ENCODE measurements at regions not wholly inside any gene's neighbourhood (a gene's known extent, or its start where the extent isn't known, plus 50 kb on each side); places are given as distances from the start of the nearest gene placed in this dataset.
"Not testable (repeated sequence)": the region's sequence is repeated elsewhere in the genome, so short reads cannot be mapped to it uniquely, and the experiment has no call there.

DNA sequence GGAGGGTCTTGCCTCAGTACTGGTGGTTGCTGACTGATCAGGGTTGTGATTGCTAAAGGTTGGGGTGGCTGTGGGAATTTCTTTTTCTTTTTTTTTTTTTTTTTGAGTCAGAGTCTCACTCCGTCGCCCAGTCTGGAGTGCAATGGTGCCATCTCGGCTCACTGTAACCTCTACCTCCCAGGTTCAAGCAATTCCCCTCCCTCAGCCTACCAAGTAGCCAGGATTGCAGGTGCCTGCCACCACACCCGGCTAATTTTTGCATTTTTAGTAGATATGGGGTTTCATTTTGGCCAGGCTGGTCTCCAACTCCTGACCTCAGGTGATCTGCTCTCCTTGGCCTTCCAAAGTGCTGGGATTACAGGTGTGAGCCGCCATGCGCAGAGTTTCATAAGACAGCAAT lies 632.9 kb upstream of the TPTE start:
- TF ChIP-seq, protein P1, sequence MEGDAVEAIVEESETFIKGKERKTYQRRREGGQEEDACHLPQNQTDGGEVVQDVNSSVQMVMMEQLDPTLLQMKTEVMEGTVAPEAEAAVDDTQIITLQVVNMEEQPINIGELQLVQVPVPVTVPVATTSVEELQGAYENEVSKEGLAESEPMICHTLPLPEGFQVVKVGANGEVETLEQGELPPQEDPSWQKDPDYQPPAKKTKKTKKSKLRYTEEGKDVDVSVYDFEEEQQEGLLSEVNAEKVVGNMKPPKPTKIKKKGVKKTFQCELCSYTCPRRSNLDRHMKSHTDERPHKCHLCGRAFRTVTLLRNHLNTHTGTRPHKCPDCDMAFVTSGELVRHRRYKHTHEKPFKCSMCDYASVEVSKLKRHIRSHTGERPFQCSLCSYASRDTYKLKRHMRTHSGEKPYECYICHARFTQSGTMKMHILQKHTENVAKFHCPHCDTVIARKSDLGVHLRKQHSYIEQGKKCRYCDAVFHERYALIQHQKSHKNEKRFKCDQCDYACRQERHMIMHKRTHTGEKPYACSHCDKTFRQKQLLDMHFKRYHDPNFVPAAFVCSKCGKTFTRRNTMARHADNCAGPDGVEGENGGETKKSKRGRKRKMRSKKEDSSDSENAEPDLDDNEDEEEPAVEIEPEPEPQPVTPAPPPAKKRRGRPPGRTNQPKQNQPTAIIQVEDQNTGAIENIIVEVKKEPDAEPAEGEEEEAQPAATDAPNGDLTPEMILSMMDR (IDR thresholded peaks at IDR 0.05) = not testable (repeated sequence)
- not testable (repeated sequence) for TF ChIP-seq POLR2A (IDR thresholded peaks at IDR 0.05)

All from thyroid gland (tissue), 4 donors.